Activated naive CD4-positive, alpha-beta T cell treated with Interleukin-2 at 50 U/mL for 16 hours (primary cell): ENCODE measurements at regions not wholly inside any gene's neighbourhood (a gene's known extent, or its start where the extent isn't known, plus 50 kb on each side); places are given as distances from the start of the nearest gene placed in this dataset.

ENCODE experiments used
- DNase-seq: peaks from one replicate; pipeline ENCODE4 v3.0.0-alpha.2; 2020

GRCh38 chr15:93469994-93470393, 381.0 kb upstream of the RGMA start:
- no peak for DNase-seq

- DNase-seq = no peak
Observed at GRCh38 chr15:93467337-93467736, 378.3 kb upstream of the RGMA start.

- DNase-seq = no peak
Observed at GRCh38 chr15:93466380-93466779, 377.4 kb upstream of the RGMA start.

GRCh38 chr15:93462690-93463089, 373.7 kb upstream of the RGMA start:
- DNase-seq = no peak

- DNase-seq = no peak
Observed at GRCh38 chr15:93460717-93461116, 371.7 kb upstream of the RGMA start.

GRCh38 chr15:93459396-93459795, 370.4 kb upstream of the RGMA start:
- DNase-seq = no peak

GRCh38 chr15:93458597-93458996, 369.6 kb upstream of the RGMA start:
- no peak for DNase-seq

GRCh38 chr15:93454788-93455187, 365.8 kb upstream of the RGMA start:
- DNase-seq = no peak

- no peak for DNase-seq
Observed at GRCh38 chr15:93452537-93453211, 363.7 kb upstream of the RGMA start.

- no peak for DNase-seq
Observed at GRCh38 chr15:93451822-93452221, 362.8 kb upstream of the RGMA start.

- DNase-seq = no peak
Observed at GRCh38 chr15:93451265-93451664, 362.3 kb upstream of the RGMA start.

- no peak for DNase-seq
Observed at GRCh38 chr15:93449798-93450197, 360.8 kb upstream of the RGMA start.

GRCh38 chr15:93438310-93438709, 349.3 kb upstream of the RGMA start:
- DNase-seq = no peak

GRCh38 chr15:93432474-93432873, 343.5 kb upstream of the RGMA start:
- no peak for DNase-seq

- no peak for DNase-seq
Observed at GRCh38 chr15:93428807-93429351, 339.9 kb upstream of the RGMA start.

- no peak for DNase-seq
Observed at GRCh38 chr15:93428150-93428549, 339.1 kb upstream of the RGMA start.

GRCh38 chr15:93424131-93424530, 335.1 kb upstream of the RGMA start:
- no peak for DNase-seq

- DNase-seq = no peak
Observed at GRCh38 chr15:93422476-93422875, 333.5 kb upstream of the RGMA start.

- DNase-seq = no peak
Observed at GRCh38 chr15:93420477-93420876, 331.5 kb upstream of the RGMA start.

GRCh38 chr15:93420050-93420452, 331.0 kb upstream of the RGMA start:
- DNase-seq = no peak

GRCh38 chr15:93418566-93418965, 329.6 kb upstream of the RGMA start:
- DNase-seq = no peak

- no peak for DNase-seq
Observed at GRCh38 chr15:93417631-93418030, 328.6 kb upstream of the RGMA start.

- DNase-seq = no peak
Observed at GRCh38 chr15:93417156-93417555, 328.1 kb upstream of the RGMA start.

GRCh38 chr15:93415576-93415975, 326.6 kb upstream of the RGMA start:
- no peak for DNase-seq

- no peak for DNase-seq
Observed at GRCh38 chr15:93414576-93415231, 325.7 kb upstream of the RGMA start.
